Liver (tissue), 3 donors: ENCODE measurements at regions not wholly inside any gene's neighbourhood (a gene's known extent, or its start where the extent isn't known, plus 50 kb on each side); places are given as distances from the start of the nearest gene placed in this dataset.

Experiments used
- EGR1 ChIP-seq, 2 donors: IDR thresholded peaks; 2 replicates each; pipeline ENCODE4 v1.6.1; 2016 to 2018; ENCODE audit warnings: antibody characterized with exemption in 2 of 2, low read depth in 2 of 2
- RAD21 ChIP-seq, 2 donors: IDR thresholded peaks; 2 replicates each; pipeline ENCODE4 v1.6.1; 2016; ENCODE audit warnings: antibody characterized with exemption in 2 of 2, mild to moderate bottlenecking in 2 of 2
- SP1 ChIP-seq: IDR thresholded peaks from 2 replicates; pipeline ENCODE4 v1.6.1; 2018; ENCODE audit warnings: antibody characterized with exemption, mild to moderate bottlenecking
- TAF1 ChIP-seq: conservative IDR thresholded peaks from 2 replicates; pipeline ENCODE4 v1.6.1; 2016; ENCODE audit warnings: antibody characterized with exemption, mild to moderate bottlenecking
- YY1 ChIP-seq: IDR thresholded peaks from 2 replicates; pipeline ENCODE4 v1.6.1; 2016; ENCODE audit warnings: antibody characterized with exemption, mild to moderate bottlenecking
- TF ChIP-seq, protein P1 (sequence below): fragments of 150-350 bp; IDR thresholded peaks from 2 replicates; pipeline ENCODE4 v1.5.1; 2017; ENCODE audit warnings: improper control_type of control experiment, low read depth, low read length; ENCODE audit not compliant: missing input control
- TF ChIP-seq, protein P2 (sequence below): IDR thresholded peaks from 2 replicates; pipeline ENCODE4 v1.6.1; 2016; ENCODE audit warnings: antibody characterized with exemption, mild to moderate bottlenecking
- donor health status: healthy.
- donor health status: healthy.

DNA sequence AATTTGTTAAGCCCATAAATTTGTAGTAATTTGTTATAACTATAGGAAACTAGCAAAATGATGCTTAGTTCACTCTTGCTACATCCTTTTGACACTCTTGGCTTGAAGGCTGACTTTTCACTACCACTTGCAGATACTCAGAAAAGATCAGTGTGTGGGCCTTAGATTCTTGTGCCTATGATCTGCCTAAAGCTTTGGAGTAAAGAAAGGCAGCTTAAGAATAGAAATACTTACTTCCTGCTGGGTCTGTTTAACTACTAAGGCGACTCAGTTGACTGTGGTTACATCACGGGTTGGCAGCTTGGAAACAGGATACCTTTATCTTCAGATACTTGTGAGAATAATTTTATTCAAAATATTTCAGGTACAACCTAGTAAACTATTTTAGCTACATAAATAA lies 201.4 kb upstream of the FMR1 start:
- no peak for TF ChIP-seq TAF1
- TF ChIP-seq, protein P1, sequence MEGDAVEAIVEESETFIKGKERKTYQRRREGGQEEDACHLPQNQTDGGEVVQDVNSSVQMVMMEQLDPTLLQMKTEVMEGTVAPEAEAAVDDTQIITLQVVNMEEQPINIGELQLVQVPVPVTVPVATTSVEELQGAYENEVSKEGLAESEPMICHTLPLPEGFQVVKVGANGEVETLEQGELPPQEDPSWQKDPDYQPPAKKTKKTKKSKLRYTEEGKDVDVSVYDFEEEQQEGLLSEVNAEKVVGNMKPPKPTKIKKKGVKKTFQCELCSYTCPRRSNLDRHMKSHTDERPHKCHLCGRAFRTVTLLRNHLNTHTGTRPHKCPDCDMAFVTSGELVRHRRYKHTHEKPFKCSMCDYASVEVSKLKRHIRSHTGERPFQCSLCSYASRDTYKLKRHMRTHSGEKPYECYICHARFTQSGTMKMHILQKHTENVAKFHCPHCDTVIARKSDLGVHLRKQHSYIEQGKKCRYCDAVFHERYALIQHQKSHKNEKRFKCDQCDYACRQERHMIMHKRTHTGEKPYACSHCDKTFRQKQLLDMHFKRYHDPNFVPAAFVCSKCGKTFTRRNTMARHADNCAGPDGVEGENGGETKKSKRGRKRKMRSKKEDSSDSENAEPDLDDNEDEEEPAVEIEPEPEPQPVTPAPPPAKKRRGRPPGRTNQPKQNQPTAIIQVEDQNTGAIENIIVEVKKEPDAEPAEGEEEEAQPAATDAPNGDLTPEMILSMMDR: no peak
- no peak for TF ChIP-seq RAD21 (IDR thresholded peaks at IDR 0.05)
- no peak for TF ChIP-seq SP1
- no peak for TF ChIP-seq EGR1 (IDR thresholded peaks at IDR 0.05; ENCODE audit: low read depth in 2 of 2)
- TF ChIP-seq, protein P2, sequence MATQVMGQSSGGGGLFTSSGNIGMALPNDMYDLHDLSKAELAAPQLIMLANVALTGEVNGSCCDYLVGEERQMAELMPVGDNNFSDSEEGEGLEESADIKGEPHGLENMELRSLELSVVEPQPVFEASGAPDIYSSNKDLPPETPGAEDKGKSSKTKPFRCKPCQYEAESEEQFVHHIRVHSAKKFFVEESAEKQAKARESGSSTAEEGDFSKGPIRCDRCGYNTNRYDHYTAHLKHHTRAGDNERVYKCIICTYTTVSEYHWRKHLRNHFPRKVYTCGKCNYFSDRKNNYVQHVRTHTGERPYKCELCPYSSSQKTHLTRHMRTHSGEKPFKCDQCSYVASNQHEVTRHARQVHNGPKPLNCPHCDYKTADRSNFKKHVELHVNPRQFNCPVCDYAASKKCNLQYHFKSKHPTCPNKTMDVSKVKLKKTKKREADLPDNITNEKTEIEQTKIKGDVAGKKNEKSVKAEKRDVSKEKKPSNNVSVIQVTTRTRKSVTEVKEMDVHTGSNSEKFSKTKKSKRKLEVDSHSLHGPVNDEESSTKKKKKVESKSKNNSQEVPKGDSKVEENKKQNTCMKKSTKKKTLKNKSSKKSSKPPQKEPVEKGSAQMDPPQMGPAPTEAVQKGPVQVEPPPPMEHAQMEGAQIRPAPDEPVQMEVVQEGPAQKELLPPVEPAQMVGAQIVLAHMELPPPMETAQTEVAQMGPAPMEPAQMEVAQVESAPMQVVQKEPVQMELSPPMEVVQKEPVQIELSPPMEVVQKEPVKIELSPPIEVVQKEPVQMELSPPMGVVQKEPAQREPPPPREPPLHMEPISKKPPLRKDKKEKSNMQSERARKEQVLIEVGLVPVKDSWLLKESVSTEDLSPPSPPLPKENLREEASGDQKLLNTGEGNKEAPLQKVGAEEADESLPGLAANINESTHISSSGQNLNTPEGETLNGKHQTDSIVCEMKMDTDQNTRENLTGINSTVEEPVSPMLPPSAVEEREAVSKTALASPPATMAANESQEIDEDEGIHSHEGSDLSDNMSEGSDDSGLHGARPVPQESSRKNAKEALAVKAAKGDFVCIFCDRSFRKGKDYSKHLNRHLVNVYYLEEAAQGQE: no peak
- no peak for TF ChIP-seq YY1
